Smooth muscle cell (in vitro differentiated cells): ENCODE measurements at regions not wholly inside any gene's neighbourhood (a gene's known extent, or its start where the extent isn't known, plus 50 kb on each side); places are given as distances from the start of the nearest gene placed in this dataset.

Experiments
- DNase-seq: peaks from one replicate; lab custom pipeline; 2025; ENCODE audit not compliant: unreplicated experiment; lab: John Stamatoyannopoulos, UW
- H2AFZ ChIP-seq: fragments of 200-600 bp; sonication (generic); 2 replicates; pipeline ENCODE4 v1.6.0; 2016; ENCODE audit warnings: antibody characterized with exemption, low read depth, mild to moderate bottlenecking
- H3F3A ChIP-seq: fragments of 200-600 bp; sonication (generic); 2 replicates; pipeline ENCODE4 v1.6.0; 2017; ENCODE audit warnings: antibody characterized with exemption, low read depth
- H3K27ac ChIP-seq: fragments of 200-600 bp; sonication (generic); 2 replicates; pipeline ENCODE4 v1.5.1; 2016; ENCODE audit warnings: low read depth, mild to moderate bottlenecking
- H3K27me3 ChIP-seq: fragments of 200-600 bp; sonication (generic); 2 replicates; pipeline ENCODE4 v1.6.1; 2016; ENCODE audit warnings: low read depth, mild to moderate bottlenecking
- H3K36me3 ChIP-seq: fragments of 200-600 bp; sonication (generic); 2 replicates; pipeline ENCODE4 v1.5.1; 2016; ENCODE audit warnings: low read depth
- H3K4me1 ChIP-seq: fragments of 200-600 bp; sonication (generic); 2 replicates; pipeline ENCODE4 v1.5.1; 2016; ENCODE audit warnings: low read depth
- H3K4me2 ChIP-seq: fragments of 200-600 bp; sonication (generic); 2 replicates; pipeline ENCODE4 v1.6.0; 2016; ENCODE audit warnings: mild to moderate bottlenecking
- H3K4me3 ChIP-seq: fragments of 200-600 bp; sonication (generic); 2 replicates; pipeline ENCODE4 v1.5.1; 2016; ENCODE audit warnings: mild to moderate bottlenecking
- H3K79me2 ChIP-seq: fragments of 200-600 bp; sonication (generic); 2 replicates; pipeline ENCODE4 v1.6.0; 2016; ENCODE audit warnings: low read depth, mild to moderate bottlenecking
- H3K9ac ChIP-seq: fragments of 200-600 bp; sonication (generic); 2 replicates; pipeline ENCODE4 v1.6.0; 2016; ENCODE audit warnings: low read depth
- H3K9me3 ChIP-seq: fragments of 200-600 bp; sonication (generic); replicated peaks from 2 replicates; pipeline ENCODE4 v1.5.1; 2016; ENCODE audit warnings: low read depth
- H4K20me1 ChIP-seq: fragments of 200-600 bp; sonication (generic); 2 replicates; pipeline ENCODE4 v1.6.0; 2016; ENCODE audit warnings: low read depth
- WGBS: methylation state at CpG from one replicate; pipeline ENCODE4 v1.1.7; 2016; ENCODE audit warnings: low lambda C conversion rate; 5-methylcytosine and 5-hydroxymethylcytosine counted together
- TF ChIP-seq, protein P1 (sequence below): fragments of 200-600 bp; sonication (generic); IDR thresholded peaks from 2 replicates; pipeline ENCODE4 v1.5.1; 2017; ENCODE audit warnings: borderline replicate concordance, mild to moderate bottlenecking, antibody characterized with exemption; ENCODE audit not compliant: insufficient read depth, poor library complexity, severe bottlenecking

DNA sequence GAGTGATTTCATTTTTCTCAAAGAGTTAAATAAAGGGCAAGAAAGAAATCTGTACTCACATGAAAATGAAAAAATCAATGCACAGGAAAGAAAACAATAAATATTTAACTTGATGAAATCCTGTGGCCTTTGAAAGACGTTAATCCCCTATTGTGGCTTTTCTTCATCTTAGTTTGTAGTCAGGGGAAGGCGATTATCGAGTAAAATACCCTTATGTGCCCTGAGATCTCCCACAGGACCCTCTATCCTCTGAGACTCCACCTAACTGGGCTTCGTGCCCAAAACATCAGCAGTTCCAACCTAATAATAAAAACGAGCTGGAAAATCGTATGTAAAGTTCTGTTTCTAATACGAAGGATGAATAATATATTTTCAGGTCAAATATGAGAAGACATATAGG is 208.2 kb upstream of the ZC3H12C start:
- DNase-seq: no peak
- Histone ChIP-seq H3K27ac (no peak overlapping the region), H3K36me3 (no peaks in the 10 kb centered on the region), H3K4me3 (no peak overlapping the region), H3K4me2 (no peak overlapping the region), H2AFZ (no peak overlapping the region), H4K20me1 (no peaks in the 10 kb centered on the region), H3K27me3 (no peaks in the 10 kb centered on the region), H3K9ac (no peak overlapping the region), H3K4me1 (peaks cover 10% of the 10 kb centered on the region), H3K79me2 (no peaks in the 10 kb centered on the region), H3K9me3 (no peaks in the 10 kb centered on the region), H3F3A (no peaks in the 10 kb centered on the region)
- 88% methylated on average over 7 of the region's 7 CpGs for WGBS
- TF ChIP-seq, protein P1, sequence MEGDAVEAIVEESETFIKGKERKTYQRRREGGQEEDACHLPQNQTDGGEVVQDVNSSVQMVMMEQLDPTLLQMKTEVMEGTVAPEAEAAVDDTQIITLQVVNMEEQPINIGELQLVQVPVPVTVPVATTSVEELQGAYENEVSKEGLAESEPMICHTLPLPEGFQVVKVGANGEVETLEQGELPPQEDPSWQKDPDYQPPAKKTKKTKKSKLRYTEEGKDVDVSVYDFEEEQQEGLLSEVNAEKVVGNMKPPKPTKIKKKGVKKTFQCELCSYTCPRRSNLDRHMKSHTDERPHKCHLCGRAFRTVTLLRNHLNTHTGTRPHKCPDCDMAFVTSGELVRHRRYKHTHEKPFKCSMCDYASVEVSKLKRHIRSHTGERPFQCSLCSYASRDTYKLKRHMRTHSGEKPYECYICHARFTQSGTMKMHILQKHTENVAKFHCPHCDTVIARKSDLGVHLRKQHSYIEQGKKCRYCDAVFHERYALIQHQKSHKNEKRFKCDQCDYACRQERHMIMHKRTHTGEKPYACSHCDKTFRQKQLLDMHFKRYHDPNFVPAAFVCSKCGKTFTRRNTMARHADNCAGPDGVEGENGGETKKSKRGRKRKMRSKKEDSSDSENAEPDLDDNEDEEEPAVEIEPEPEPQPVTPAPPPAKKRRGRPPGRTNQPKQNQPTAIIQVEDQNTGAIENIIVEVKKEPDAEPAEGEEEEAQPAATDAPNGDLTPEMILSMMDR: no peak

DNA sequence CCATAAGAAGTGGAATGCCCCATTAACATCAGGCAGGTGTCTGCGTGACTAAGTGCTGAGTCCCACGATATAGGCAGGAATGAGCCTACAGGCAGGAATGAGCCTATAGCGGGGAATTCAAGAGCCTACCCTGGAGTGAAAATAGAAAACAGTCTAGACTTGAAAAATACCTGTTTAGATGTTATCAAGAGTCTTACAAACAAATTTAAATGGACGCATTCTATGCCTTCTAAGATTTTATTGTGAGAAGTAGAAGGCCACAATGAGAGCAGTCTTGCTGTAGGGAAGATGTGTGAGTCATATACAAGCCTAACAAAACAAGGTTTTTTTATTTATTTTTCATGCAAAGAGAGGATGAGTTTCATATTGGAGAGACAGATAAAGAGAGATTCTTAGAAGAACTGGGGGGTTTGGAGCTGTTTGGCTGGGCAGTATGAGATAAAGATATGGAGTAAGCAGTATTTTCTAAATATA is 200.8 kb upstream of the ZC3H12C start:
- no peaks in the 10 kb centered on the region for H3F3A ChIP-seq
- DNase-seq: no peak
- TF ChIP-seq, protein P1: peak; percentile 5
- H3K4me1 ChIP-seq: peaks cover 5% of the 10 kb centered on the region
- no peaks in the 10 kb centered on the region for H3K36me3 ChIP-seq
- H3K9me3 ChIP-seq: no peaks in the 10 kb centered on the region
- H3K79me2 ChIP-seq: no peaks in the 10 kb centered on the region
- 42% methylated on average over 4 of the region's 4 CpGs for WGBS
- peak overlapping the region; percentile 74 for H3K27ac ChIP-seq
- no peaks in the 10 kb centered on the region for H4K20me1 ChIP-seq
- H3K9ac ChIP-seq: no peak overlapping the region
- H2AFZ ChIP-seq: no peak overlapping the region
- no peaks in the 10 kb centered on the region for H3K27me3 ChIP-seq
- no peak overlapping the region for H3K4me2 ChIP-seq
- no peak overlapping the region for H3K4me3 ChIP-seq

DNA sequence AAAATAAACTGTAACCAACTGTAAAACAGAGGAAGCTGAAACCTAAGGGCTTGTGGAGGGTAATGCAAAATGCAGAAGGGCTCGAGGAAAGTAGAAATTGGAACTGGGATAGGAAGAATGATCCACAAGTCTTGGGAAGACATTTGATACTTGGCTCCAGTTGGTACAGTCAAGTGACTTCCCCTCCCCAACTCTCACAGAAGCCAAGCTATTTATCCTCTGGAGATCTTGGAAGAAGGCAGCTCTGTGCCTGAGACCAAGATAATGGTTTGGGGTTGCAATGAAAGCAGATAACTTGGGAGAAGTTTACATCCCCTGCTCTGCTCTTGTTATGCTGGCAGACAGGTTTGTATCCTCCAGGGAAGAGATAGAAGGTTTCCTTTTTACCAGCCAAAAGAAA is 198.9 kb upstream of the ZC3H12C start:
- TF ChIP-seq, protein P1: no peak
- H3K4me2 ChIP-seq: no peak overlapping the region
- no peaks in the 10 kb centered on the region for H3K9me3 ChIP-seq
- H3K79me2 ChIP-seq: no peaks in the 10 kb centered on the region
- H3F3A ChIP-seq: no peaks in the 10 kb centered on the region
- H4K20me1 ChIP-seq: no peaks in the 10 kb centered on the region
- peak overlapping the region; percentile 74 for H3K27ac ChIP-seq
- H3K4me1 ChIP-seq: peaks cover 5% of the 10 kb centered on the region
- H3K36me3 ChIP-seq: no peaks in the 10 kb centered on the region
- no peak overlapping the region for H3K9ac ChIP-seq
- H2AFZ ChIP-seq: no peak overlapping the region
- H3K27me3 ChIP-seq: no peaks in the 10 kb centered on the region
- 88% methylated on average over 1 of the region's 1 CpG for WGBS
- no peak overlapping the region for H3K4me3 ChIP-seq
- no peak for DNase-seq

DNA sequence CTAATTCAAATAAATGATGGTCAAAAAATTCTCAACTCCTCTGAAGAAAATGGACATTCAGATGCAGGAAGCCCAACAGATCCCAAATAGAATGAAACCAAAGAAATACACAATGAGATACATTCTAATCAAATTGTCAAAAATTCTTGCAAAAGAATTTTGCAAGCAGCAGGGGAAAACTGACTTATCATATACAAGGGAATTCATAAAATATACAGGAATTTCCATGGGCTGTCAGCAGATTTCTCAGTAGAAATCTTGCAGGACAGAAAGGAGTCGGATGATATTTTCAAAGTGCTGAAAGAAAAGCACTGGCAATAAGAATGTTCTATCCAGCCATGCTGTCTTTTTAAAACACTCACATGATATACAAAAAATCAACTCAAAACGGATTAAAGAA is 194.6 kb upstream of the ZC3H12C start:
- H3K9me3 ChIP-seq: no peaks in the 10 kb centered on the region
- no peaks in the 10 kb centered on the region for H3K79me2 ChIP-seq
- H2AFZ ChIP-seq: no peak overlapping the region
- TF ChIP-seq, protein P1: no peak
- no peak for DNase-seq
- no peak overlapping the region for H3K4me3 ChIP-seq
- no peaks in the 10 kb centered on the region for H3K36me3 ChIP-seq
- peaks cover 5% of the 10 kb centered on the region for H3K4me1 ChIP-seq
- H3F3A ChIP-seq: no peaks in the 10 kb centered on the region
- no peak overlapping the region for H3K27ac ChIP-seq
- H3K4me2 ChIP-seq: no peak overlapping the region
- no peaks in the 10 kb centered on the region for H3K27me3 ChIP-seq
- no peak overlapping the region for H3K9ac ChIP-seq
- 80% methylated on average over 2 of the region's 2 CpGs for WGBS
- no peaks in the 10 kb centered on the region for H4K20me1 ChIP-seq
